Endothelial cell of umbilical vein (primary cell): ENCODE measurements at regions not wholly inside any gene's neighbourhood (a gene's known extent, or its start where the extent isn't known, plus 50 kb on each side); places are given as distances from the start of the nearest gene placed in this dataset.

Experiments used
- EZH2 ChIP-seq: IDR thresholded peaks from 2 replicates; pipeline ENCODE4 v1.6.1; 2012; ENCODE audit warnings: borderline replicate concordance, low read depth, mild to moderate bottlenecking, moderate library complexity, low read length, inconsistent platforms; ENCODE audit not compliant: severe bottlenecking
- GATA2 ChIP-seq: IDR thresholded peaks from 2 replicates; pipeline ENCODE4 v1.7.0; 2011; ENCODE audit warnings: low read depth, mild to moderate bottlenecking, moderate library complexity, mixed read lengths, low read length; ENCODE audit not compliant: insufficient read length, insufficient read depth
- JUN ChIP-seq: IDR thresholded peaks from 2 replicates; pipeline ENCODE4 v1.6.1; 2011; ENCODE audit warnings: borderline replicate concordance, low read depth; ENCODE audit not compliant: insufficient read length, insufficient read depth
- MYC ChIP-seq: IDR thresholded peaks from one replicate; pipeline ENCODE4 v1.6.1; 2011; ENCODE audit warnings: mild to moderate bottlenecking, low read depth, low read length
- POLR2A ChIP-seq: IDR thresholded peaks from 2 replicates; pipeline ENCODE4 v1.6.1; 2012; ENCODE audit warnings: low read depth, mild to moderate bottlenecking, control low read depth, low read length
- POLR2AphosphoS5 ChIP-seq: IDR thresholded peaks from 2 replicates; pipeline ENCODE4 v1.6.1; 2012; ENCODE audit warnings: low read depth, mild to moderate bottlenecking, control low read depth, low read length, moderate library complexity; ENCODE audit not compliant: insufficient read depth
- TF ChIP-seq, protein P1 (sequence below), 2 donors: IDR thresholded peaks; 1 replicate in 1 of 2; 2 replicates in 1 of 2; pipeline ENCODE4 v1.5.1; 2011; ENCODE audit warnings: low read length in 2 of 2, mild to moderate bottlenecking in 2 of 2, moderate library complexity in 2 of 2, control low read depth in 1 of 2, inconsistent platforms in 1 of 2, low read depth in 1 of 2; ENCODE audit not compliant: insufficient read depth in 1 of 2; ENCODE audit errors: extremely low read depth in 1 of 2
- TF ChIP-seq, protein P2 (sequence below): IDR thresholded peaks from 2 replicates; pipeline ENCODE4 v1.6.1; 2011; ENCODE audit not compliant: insufficient read depth, insufficient read length

DNA sequence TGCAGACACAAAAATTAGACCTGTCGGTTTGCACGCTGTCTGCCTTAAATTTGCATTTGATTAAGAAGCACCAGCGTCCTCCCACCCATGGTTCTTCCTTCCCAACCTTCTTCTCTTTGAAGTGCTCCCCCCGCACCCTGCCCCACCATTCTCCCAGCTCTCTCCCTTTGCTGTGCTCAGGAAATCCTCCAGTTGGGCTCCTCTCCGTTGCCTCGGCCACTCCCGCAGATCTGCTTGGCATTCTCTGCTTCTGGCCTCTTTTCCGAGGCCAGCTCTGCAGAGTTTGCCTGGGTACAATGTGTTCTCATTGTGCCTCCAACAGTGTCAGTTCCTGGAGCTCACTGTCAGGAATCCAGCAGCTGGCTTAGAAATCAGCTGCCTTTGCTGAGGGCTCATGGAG, 126.1 kb downstream of the NAV1 start:
- TF ChIP-seq, protein P1, sequence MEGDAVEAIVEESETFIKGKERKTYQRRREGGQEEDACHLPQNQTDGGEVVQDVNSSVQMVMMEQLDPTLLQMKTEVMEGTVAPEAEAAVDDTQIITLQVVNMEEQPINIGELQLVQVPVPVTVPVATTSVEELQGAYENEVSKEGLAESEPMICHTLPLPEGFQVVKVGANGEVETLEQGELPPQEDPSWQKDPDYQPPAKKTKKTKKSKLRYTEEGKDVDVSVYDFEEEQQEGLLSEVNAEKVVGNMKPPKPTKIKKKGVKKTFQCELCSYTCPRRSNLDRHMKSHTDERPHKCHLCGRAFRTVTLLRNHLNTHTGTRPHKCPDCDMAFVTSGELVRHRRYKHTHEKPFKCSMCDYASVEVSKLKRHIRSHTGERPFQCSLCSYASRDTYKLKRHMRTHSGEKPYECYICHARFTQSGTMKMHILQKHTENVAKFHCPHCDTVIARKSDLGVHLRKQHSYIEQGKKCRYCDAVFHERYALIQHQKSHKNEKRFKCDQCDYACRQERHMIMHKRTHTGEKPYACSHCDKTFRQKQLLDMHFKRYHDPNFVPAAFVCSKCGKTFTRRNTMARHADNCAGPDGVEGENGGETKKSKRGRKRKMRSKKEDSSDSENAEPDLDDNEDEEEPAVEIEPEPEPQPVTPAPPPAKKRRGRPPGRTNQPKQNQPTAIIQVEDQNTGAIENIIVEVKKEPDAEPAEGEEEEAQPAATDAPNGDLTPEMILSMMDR (IDR thresholded peaks at IDR 0.05; ENCODE audit: extremely low read depth in 1 of 2, insufficient read depth in 1 of 2, low read depth in 1 of 2, low read length in 2 of 2), result no peak
- TF ChIP-seq POLR2AphosphoS5 (no peak), JUN (no peak), EZH2 (no peak), POLR2A (no peak), MYC (no peak), GATA2 (no peak)
- TF ChIP-seq, protein P2, sequence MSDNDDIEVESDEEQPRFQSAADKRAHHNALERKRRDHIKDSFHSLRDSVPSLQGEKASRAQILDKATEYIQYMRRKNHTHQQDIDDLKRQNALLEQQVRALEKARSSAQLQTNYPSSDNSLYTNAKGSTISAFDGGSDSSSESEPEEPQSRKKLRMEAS, result no peak
